ENCODE measurements at regions not wholly inside any gene's neighbourhood (a gene's known extent, or its start where the extent isn't known, plus 50 kb on each side); places are given as distances from the start of the nearest gene placed in this dataset.

- no peak overlapping the region for H3K27ac ChIP-seq
- no peaks in the 10 kb centered on the region for H3K4me1 ChIP-seq
- no peak for TF ChIP-seq CTCF (IDR thresholded peaks at IDR 0.05)
- no peaks in the 10 kb centered on the region for H3K9me3 ChIP-seq
- H3K4me3 ChIP-seq: no peak overlapping the region
- intact Hi-C loops (cut with DNase I): no loop called here
- no peaks in the 10 kb centered on the region for H3K36me3 ChIP-seq
- no peaks in the 10 kb centered on the region for H3K27me3 ChIP-seq
- DNase-seq (ENCODE audit: low spot score in 2 of 2): no peak
These were observed 91.1 kb upstream of the NOL4 start for GRCh38 chr18:34315591-34316352.

GRCh38 chr18:34320267-34320666 lies 95.6 kb upstream of the NOL4 start:
- TF ChIP-seq CTCF (IDR thresholded peaks at IDR 0.05): no peak
- no peaks in the 10 kb centered on the region for H3K36me3 ChIP-seq
- DNase-seq (ENCODE audit: low spot score in 2 of 2): no peak
- no peaks in the 10 kb centered on the region for H3K4me1 ChIP-seq
- H3K27ac ChIP-seq: no peak overlapping the region
- no peaks in the 10 kb centered on the region for H3K9me3 ChIP-seq
- intact Hi-C loops (cut with DNase I): no loop called here
- no peaks in the 10 kb centered on the region for H3K27me3 ChIP-seq
- H3K4me3 ChIP-seq: no peak overlapping the region

- no peak for DNase-seq (ENCODE audit: low spot score in 2 of 2)
- Histone ChIP-seq H3K27me3 (no peaks in the 10 kb centered on the region), H3K9me3 (no peaks in the 10 kb centered on the region), H3K4me3 (no peak overlapping the region), H3K27ac (no peak overlapping the region), H3K36me3 (no peaks in the 10 kb centered on the region), H3K4me1 (no peaks in the 10 kb centered on the region)
- TF ChIP-seq CTCF (IDR thresholded peaks at IDR 0.05): no peak
- intact Hi-C loops (cut with DNase I): no loop called here
These were observed 96.4 kb upstream of the NOL4 start for GRCh38 chr18:34321066-34321465.

GRCh38 chr18:34322365-34323289 lies 97.9 kb upstream of the NOL4 start:
- no peak for DNase-seq (ENCODE audit: low spot score in 2 of 2)
- H3K36me3 ChIP-seq: no peaks in the 10 kb centered on the region
- H3K4me1 ChIP-seq: no peaks in the 10 kb centered on the region
- H3K9me3 ChIP-seq: no peaks in the 10 kb centered on the region
- TF ChIP-seq CTCF (IDR thresholded peaks at IDR 0.05): peak in 2 of 3 experiments; percentile 53 to 56
- peak overlapping the region in 1 of 2 donors; percentile 11 for H3K4me3 ChIP-seq
- no peaks in the 10 kb centered on the region for H3K27me3 ChIP-seq
- H3K27ac ChIP-seq: no peak overlapping the region
- intact Hi-C loops (cut with DNase I): loop anchor here (2.0 kb wide), 1 partner anchor 202 kb away; no protein-coding TSS in a partner anchor

- Histone ChIP-seq H3K9me3 (no peaks in the 10 kb centered on the region), H3K36me3 (no peaks in the 10 kb centered on the region), H3K27me3 (no peaks in the 10 kb centered on the region), H3K27ac (no peak overlapping the region), H3K4me3 (no peak overlapping the region), H3K4me1 (no peaks in the 10 kb centered on the region)
- intact Hi-C loops (cut with DNase I): no loop called here
- DNase-seq (ENCODE audit: low spot score in 2 of 2): no peak
- no peak for TF ChIP-seq CTCF (IDR thresholded peaks at IDR 0.05)
These were observed 105.1 kb upstream of the NOL4 start for GRCh38 chr18:34329840-34330239.
